Fibroblast of lung (primary cell): ENCODE measurements at regions not wholly inside any gene's neighbourhood (a gene's known extent, or its start where the extent isn't known, plus 50 kb on each side); places are given as distances from the start of the nearest gene placed in this dataset.
"Not testable (repeated sequence)": the region's sequence is repeated elsewhere in the genome, so short reads cannot be mapped to it uniquely, and the experiment has no call there.

Experiments used
- CTCF ChIP-seq, 2 donors: IDR thresholded peaks in 1 of 2; conservative IDR thresholded peaks in 1 of 2; 1 replicate in 1 of 2; 2 replicates in 1 of 2; pipeline ENCODE4 v1.5.1; 2011 to 2012; ENCODE audit warnings: low read length in 2 of 2, control low read depth in 1 of 2, inconsistent platforms in 1 of 2, low read depth in 1 of 2, mild to moderate bottlenecking in 1 of 2
- EZH2 ChIP-seq: IDR thresholded peaks from 2 replicates; pipeline ENCODE4 v1.5.1; 2012; ENCODE audit warnings: low read length, control low read depth, mild to moderate bottlenecking; ENCODE audit errors: missing control alignments

- TF ChIP-seq CTCF (conservative IDR thresholded peaks at IDR 0.05 in 1 of 2, IDR thresholded peaks at IDR 0.05 in 1 of 2; ENCODE audit: low read depth in 1 of 2, low read length in 2 of 2); EZH2: not testable (repeated sequence)
Measured at GRCh38 chrX:93344287-93344686, 329.1 kb downstream of the NAP1L3 start.
